GM23338 (cell line): ENCODE measurements at regions not wholly inside any gene's neighbourhood (a gene's known extent, or its start where the extent isn't known, plus 50 kb on each side); places are given as distances from the start of the nearest gene placed in this dataset.

ENCODE experiments used
- ATAC-seq: fragments of 200-7000 bp; cut with Tn5 transposase; 3 replicates; pipeline ENCODE4 v1.9.1; 2020
- DNase-seq: peaks from one replicate; pipeline ENCODE4 v3.0.0-alpha.2; 2015; ENCODE audit warnings: low spot score
- H2AFZ ChIP-seq: fragments of 200-600 bp; sonication (generic); 2 replicates; pipeline ENCODE4 v1.8.0; 2016; ENCODE audit warnings: antibody characterized with exemption, mild to moderate bottlenecking, moderate library complexity
- H3F3A ChIP-seq: fragments of 200-600 bp; sonication (generic); replicated peaks from 2 replicates; pipeline ENCODE4 v1.8.0; 2017; ENCODE audit warnings: antibody characterized with exemption, mixed run types, low read depth
- H3K27ac ChIP-seq: fragments of 200-600 bp; sonication (generic); 2 replicates; pipeline ENCODE4 v1.6.1; 2016; ENCODE audit warnings: low read depth
- H3K27me3 ChIP-seq: fragments of 200-600 bp; sonication (generic); 2 replicates; pipeline ENCODE4 v1.8.0; 2016; ENCODE audit warnings: mild to moderate bottlenecking, mixed run types, moderate library complexity; ENCODE audit not compliant: insufficient read depth
- H3K36me3 ChIP-seq: fragments of 200-600 bp; sonication (generic); 2 replicates; pipeline ENCODE4 v1.8.0; 2016; ENCODE audit warnings: mild to moderate bottlenecking; ENCODE audit not compliant: insufficient read depth
- H3K4me1 ChIP-seq: fragments of 200-600 bp; sonication (generic); 2 replicates; pipeline ENCODE4 v1.8.0; 2016; ENCODE audit warnings: mild to moderate bottlenecking, moderate library complexity; ENCODE audit not compliant: insufficient read depth
- H3K4me2 ChIP-seq: fragments of 200-600 bp; sonication (generic); 2 replicates; pipeline ENCODE4 v1.7.1; 2017; ENCODE audit warnings: mixed run types
- H3K4me3 ChIP-seq: fragments of 200-600 bp; sonication (generic); 2 replicates; pipeline ENCODE4 v1.6.1; 2016; ENCODE audit warnings: mixed run types
- H3K79me2 ChIP-seq: fragments of 200-600 bp; sonication (generic); replicated peaks from 2 replicates; pipeline ENCODE4 v1.8.0; 2017; ENCODE audit warnings: mild to moderate bottlenecking; ENCODE audit not compliant: insufficient read depth
- H3K9me2 ChIP-seq: fragments of 200-600 bp; sonication (generic); 2 replicates; pipeline ENCODE4 v1.8.0; 2017; ENCODE audit not compliant: insufficient read depth
- H4K20me1 ChIP-seq: fragments of 200-600 bp; sonication (generic); replicated peaks from 2 replicates; pipeline ENCODE4 v1.8.0; 2017; ENCODE audit warnings: mild to moderate bottlenecking; ENCODE audit not compliant: insufficient read depth
- H3K27ac Mint-ChIP-seq: 2 replicates; pipeline ENCODE4 v1.8.0; 2020; ENCODE audit warnings: inconsistent platforms, mild to moderate bottlenecking, moderate library complexity, mixed read lengths
- H3K27me3 Mint-ChIP-seq: 3 replicates; pipeline ENCODE4 v1.8.0; 2022; ENCODE audit warnings: low read depth, mild to moderate bottlenecking, moderate library complexity, mixed read lengths, inconsistent platforms; ENCODE audit not compliant: insufficient read depth, poor library complexity
- H3K36me3 Mint-ChIP-seq: 3 replicates; pipeline ENCODE4 v1.8.0; 2021; ENCODE audit warnings: low read depth, mild to moderate bottlenecking, inconsistent platforms, moderate library complexity, mixed read lengths
- H3K4me1 Mint-ChIP-seq: 3 replicates; pipeline ENCODE4 v1.8.0; 2020; ENCODE audit warnings: mild to moderate bottlenecking, inconsistent platforms, mixed read lengths
- H3K4me3 Mint-ChIP-seq: 3 replicates; pipeline ENCODE4 v1.8.0; 2021; ENCODE audit warnings: moderate library complexity, mild to moderate bottlenecking, inconsistent platforms, mixed read lengths
- H3K9me3 Mint-ChIP-seq: 3 replicates; pipeline ENCODE4 v1.8.0; 2020; ENCODE audit warnings: moderate library complexity, mild to moderate bottlenecking, inconsistent platforms, mixed read lengths
- CREB1 ChIP-seq: fragments of 250-450 bp; sonication (Bioruptor Pico); IDR thresholded peaks from 2 replicates; pipeline ENCODE4 v1.5.0; 2020; ENCODE audit warnings: low read depth, mild to moderate bottlenecking, moderate library complexity
- CTCF ChIP-seq, 2 experiments: fragments of 200-600 bp in 1 of 2; sonication (generic) in 1 of 2; conservative IDR thresholded peaks; 2 replicates each; pipeline versions ENCODE4 v1.5.1 to v1.6.1; 2016 to 2017; ENCODE audit warnings: antibody characterized with exemption in 2 of 2, low read depth in 2 of 2, mild to moderate bottlenecking in 2 of 2, moderate library complexity in 1 of 2
- ETS1 ChIP-seq: IDR thresholded peaks from 2 replicates; pipeline ENCODE4 v1.6.1; 2016; ENCODE audit warnings: antibody characterized with exemption
- EZH2 ChIP-seq: fragments of 200-600 bp; sonication (generic); IDR thresholded peaks from one replicate; pipeline ENCODE4 v1.8.0; 2017; ENCODE audit warnings: antibody characterized with exemption, mild to moderate bottlenecking, low read depth; ENCODE audit not compliant: unreplicated experiment
- EZH2phosphoT487 ChIP-seq: fragments of 200-600 bp; sonication (generic); IDR thresholded peaks from one replicate; pipeline ENCODE4 v1.8.1; 2018; ENCODE audit warnings: antibody characterized with exemption; ENCODE audit not compliant: unreplicated experiment
- JUNB ChIP-seq: IDR thresholded peaks from one replicate; pipeline ENCODE4 v1.6.1; 2016; ENCODE audit warnings: antibody characterized with exemption; ENCODE audit not compliant: unreplicated experiment
- NANOG ChIP-seq: IDR thresholded peaks from 2 replicates; pipeline ENCODE4 v1.6.1; 2016; ENCODE audit warnings: antibody characterized with exemption, borderline replicate concordance
- POLR2AphosphoS5 ChIP-seq: IDR thresholded peaks from 2 replicates; pipeline ENCODE4 v1.6.1; 2016; ENCODE audit warnings: antibody characterized with exemption, low read depth
- REST ChIP-seq: IDR thresholded peaks from one replicate; pipeline ENCODE4 v1.6.1; 2018; ENCODE audit warnings: antibody characterized with exemption; ENCODE audit not compliant: unreplicated experiment
- STAT1 ChIP-seq: IDR thresholded peaks from one replicate; pipeline ENCODE4 v1.6.1; 2016; ENCODE audit warnings: antibody characterized with exemption; ENCODE audit not compliant: unreplicated experiment
- ZNF114 ChIP-seq: fragments of 250-450 bp; sonication (Bioruptor Pico); IDR thresholded peaks from 2 replicates; pipeline ENCODE4 v1.5.0; 2020; ENCODE audit warnings: mild to moderate bottlenecking, moderate library complexity
- ZNF331 ChIP-seq: fragments of 250-450 bp; sonication (Bioruptor Pico); IDR thresholded peaks from 2 replicates; pipeline ENCODE4 v1.5.0; 2020; ENCODE audit warnings: low read depth, mild to moderate bottlenecking, moderate library complexity
- ZNF462 ChIP-seq: fragments of 250-450 bp; sonication (Bioruptor Pico); IDR thresholded peaks from 2 replicates; pipeline ENCODE4 v1.5.0; 2020; ENCODE audit warnings: mild to moderate bottlenecking, moderate library complexity

- H3K4me1 ChIP-seq, result no peaks in the 10 kb centered on the region
- H4K20me1 ChIP-seq, result no peaks in the 10 kb centered on the region
- no peaks in the 10 kb centered on the region for H3K27me3 ChIP-seq
- H3K27ac Mint-ChIP-seq, result no peak overlapping the region
- H3K9me2 ChIP-seq, result no peaks in the 10 kb centered on the region; the same call in 1 of the 2 replicates
- TF ChIP-seq STAT1, result no peak
- no peak for TF ChIP-seq CTCF (conservative IDR thresholded peaks at IDR 0.05; ENCODE audit: low read depth in 2 of 2)
- no peak for TF ChIP-seq CREB1 (CRISPR knock-in tag)
- no peak for TF ChIP-seq REST
- TF ChIP-seq ETS1, result no peak
- no peak for TF ChIP-seq ZNF114 (CRISPR knock-in tag)
- TF ChIP-seq NANOG, result no peak
- TF ChIP-seq ZNF462, result no peak
- TF ChIP-seq ZNF331 (CRISPR knock-in tag), result no peak
- no peak for TF ChIP-seq EZH2phosphoT487
- no peak for TF ChIP-seq JUNB
- TF ChIP-seq EZH2, result no peak
- no peak for TF ChIP-seq POLR2AphosphoS5
- H3K79me2 ChIP-seq, result no peaks in the 10 kb centered on the region
- no peaks in the 10 kb centered on the region for H3K36me3 Mint-ChIP-seq
- no peaks in the 10 kb centered on the region for H3K4me1 Mint-ChIP-seq
- H3K4me2 ChIP-seq, result no peak overlapping the region
- no peak for ATAC-seq
- H3K36me3 ChIP-seq, result no peaks in the 10 kb centered on the region
- H3K9me3 Mint-ChIP-seq, result no peaks in the 10 kb centered on the region
- H3F3A ChIP-seq, result no peaks in the 10 kb centered on the region
- H3K4me3 Mint-ChIP-seq, result no peak overlapping the region
- H2AFZ ChIP-seq, result no peak overlapping the region
- no peak for DNase-seq
- no peak overlapping the region for H3K27ac ChIP-seq
- no peaks in the 10 kb centered on the region for H3K27me3 Mint-ChIP-seq
- H3K4me3 ChIP-seq, result no peak overlapping the region
Measured at GRCh38 chr18:42268186-42268725, 313.2 kb downstream of the PIK3C3 start.
